ENCODE measurements at regions not wholly inside any gene's neighbourhood (a gene's known extent, or its start where the extent isn't known, plus 50 kb on each side); places are given as distances from the start of the nearest gene placed in this dataset.

- no peak for DNase-seq (ENCODE audit: extremely low spot score, unreplicated experiment)
- Mint-ChIP-seq H3K27me3 (no peaks in the 10 kb centered on the region), H3K4me3 (no peak overlapping the region), H3K27ac (no peak overlapping the region), H3K9me3 (no peaks in the 10 kb centered on the region), H3K4me1 (ENCODE audit: unreplicated experiment) (no peaks in the 10 kb centered on the region), H3K36me3 (no peaks in the 10 kb centered on the region)
- TF ChIP-seq CTCF (conservative IDR thresholded peaks at IDR 0.05): no peak
Measured at GRCh38 chr10:89942217-89942616, 240.8 kb downstream of the KIF20B start.

- Mint-ChIP-seq H3K36me3 (no peaks in the 10 kb centered on the region), H3K4me3 (no peak overlapping the region), H3K9me3 (peaks cover 4% of the 10 kb centered on the region), H3K27ac (no peak overlapping the region), H3K27me3 (no peaks in the 10 kb centered on the region), H3K4me1 (ENCODE audit: unreplicated experiment) (no peaks in the 10 kb centered on the region)
- no peak for DNase-seq (ENCODE audit: extremely low spot score, unreplicated experiment)
- TF ChIP-seq CTCF (conservative IDR thresholded peaks at IDR 0.05): no peak
Measured at GRCh38 chr10:89944138-89944537, 242.7 kb downstream of the KIF20B start.

- Mint-ChIP-seq H3K27me3 (no peaks in the 10 kb centered on the region), H3K36me3 (no peaks in the 10 kb centered on the region), H3K9me3 (peaks cover 4% of the 10 kb centered on the region), H3K4me1 (ENCODE audit: unreplicated experiment) (no peaks in the 10 kb centered on the region), H3K27ac (no peak overlapping the region), H3K4me3 (no peak overlapping the region)
- no peak for TF ChIP-seq CTCF (conservative IDR thresholded peaks at IDR 0.05)
- DNase-seq (ENCODE audit: extremely low spot score, unreplicated experiment): no peak
Measured at GRCh38 chr10:89946106-89946505, 244.7 kb downstream of the KIF20B start.

GRCh38 chr10:89949496-89949895, 248.1 kb downstream of the KIF20B start:
- no peak for TF ChIP-seq CTCF (conservative IDR thresholded peaks at IDR 0.05)
- H3K9me3 Mint-ChIP-seq: peaks cover 4% of the 10 kb centered on the region
- H3K36me3 Mint-ChIP-seq: no peaks in the 10 kb centered on the region
- H3K27me3 Mint-ChIP-seq: peaks cover 10% of the 10 kb centered on the region
- no peak for DNase-seq (ENCODE audit: extremely low spot score, unreplicated experiment)
- no peak overlapping the region for H3K4me3 Mint-ChIP-seq
- H3K4me1 Mint-ChIP-seq (ENCODE audit: unreplicated experiment): peaks cover 6% of the 10 kb centered on the region
- H3K27ac Mint-ChIP-seq: no peak overlapping the region

- Mint-ChIP-seq H3K4me1 (ENCODE audit: unreplicated experiment) (peaks cover 6% of the 10 kb centered on the region), H3K4me3 (no peak overlapping the region), H3K9me3 (peaks cover 3% of the 10 kb centered on the region), H3K36me3 (no peaks in the 10 kb centered on the region), H3K27ac (no peak overlapping the region), H3K27me3 (peaks cover 10% of the 10 kb centered on the region)
- DNase-seq (ENCODE audit: extremely low spot score, unreplicated experiment): no peak
- no peak for TF ChIP-seq CTCF (conservative IDR thresholded peaks at IDR 0.05)
Measured at GRCh38 chr10:89952325-89952724, 250.9 kb downstream of the KIF20B start.

- no peak for TF ChIP-seq CTCF (conservative IDR thresholded peaks at IDR 0.05)
- no peak for DNase-seq (ENCODE audit: extremely low spot score, unreplicated experiment)
- peaks cover 11% of the 10 kb centered on the region for H3K27me3 Mint-ChIP-seq
- H3K36me3 Mint-ChIP-seq: no peaks in the 10 kb centered on the region
- H3K9me3 Mint-ChIP-seq: no peaks in the 10 kb centered on the region
- H3K27ac Mint-ChIP-seq: no peak overlapping the region
- H3K4me1 Mint-ChIP-seq (ENCODE audit: unreplicated experiment): peaks cover 6% of the 10 kb centered on the region
- no peak overlapping the region for H3K4me3 Mint-ChIP-seq
Measured at GRCh38 chr10:89952751-89953150, 251.4 kb downstream of the KIF20B start.

Data from type B pancreatic cell (in vitro differentiated cells).